ENCODE measurements at regions not wholly inside any gene's neighbourhood (a gene's known extent, or its start where the extent isn't known, plus 50 kb on each side); places are given as distances from the start of the nearest gene placed in this dataset.

GRCh38 chr12:18165889-18166288 is 75.9 kb upstream of the RERGL start:
- no peak for DNase-seq (ENCODE audit: low read depth)
- no peak overlapping the region for H3K4me3 ChIP-seq (ENCODE audit: low read depth, low read length)
- TF ChIP-seq CTCF (IDR thresholded peaks at IDR 0.05; ENCODE audit: insufficient read depth, low read length), result no peak

- H3K4me3 ChIP-seq (ENCODE audit: low read depth, low read length), result peak overlapping the region; percentile 47
- DNase-seq (ENCODE audit: low read depth), result peak; percentile 55
- TF ChIP-seq CTCF (IDR thresholded peaks at IDR 0.05; ENCODE audit: insufficient read depth, low read length), result no peak
These were observed 75.5 kb upstream of the RERGL start for GRCh38 chr12:18165422-18165871.

- H3K4me3 ChIP-seq (ENCODE audit: low read depth, low read length), result no peak overlapping the region
- no peak for DNase-seq (ENCODE audit: low read depth)
- TF ChIP-seq CTCF (IDR thresholded peaks at IDR 0.05; ENCODE audit: insufficient read depth, low read length), result no peak
These were observed 70.9 kb upstream of the RERGL start for GRCh38 chr12:18160901-18161300.

GRCh38 chr12:18158774-18159557 is 69.0 kb upstream of the RERGL start:
- TF ChIP-seq CTCF (IDR thresholded peaks at IDR 0.05; ENCODE audit: insufficient read depth, low read length), result peak; percentile 85
- H3K4me3 ChIP-seq (ENCODE audit: low read depth, low read length), result no peak overlapping the region
- DNase-seq (ENCODE audit: low read depth), result peak; percentile 50

GRCh38 chr12:18153826-18154225 is 63.8 kb upstream of the RERGL start:
- no peak overlapping the region for H3K4me3 ChIP-seq (ENCODE audit: low read depth, low read length)
- no peak for DNase-seq (ENCODE audit: low read depth)
- TF ChIP-seq CTCF (IDR thresholded peaks at IDR 0.05; ENCODE audit: insufficient read depth, low read length), result no peak

- DNase-seq (ENCODE audit: low read depth), result peak; percentile 69
- TF ChIP-seq CTCF (IDR thresholded peaks at IDR 0.05; ENCODE audit: insufficient read depth, low read length), result no peak
These were observed 61.0 kb upstream of the RERGL start for GRCh38 chr12:18151036-18151435.

GRCh38 chr12:18148961-18149360 is 59.0 kb upstream of the RERGL start:
- no peak for DNase-seq (ENCODE audit: low read depth)
- no peak for TF ChIP-seq CTCF (IDR thresholded peaks at IDR 0.05; ENCODE audit: insufficient read depth, low read length)

More at GRCh38 chr12:18151036-18151435, 61.0 kb upstream of the RERGL start:
- H3K4me3 ChIP-seq (ENCODE audit: low read depth, low read length), result no peak overlapping the region

More at GRCh38 chr12:18148961-18149360, 59.0 kb upstream of the RERGL start:
- H3K4me3 ChIP-seq (ENCODE audit: low read depth, low read length), result no peak overlapping the region

Measured in fibroblast of the aortic adventitia (primary cell).